ENCODE measurements at regions not wholly inside any gene's neighbourhood (a gene's known extent, or its start where the extent isn't known, plus 50 kb on each side); places are given as distances from the start of the nearest gene placed in this dataset.

GRCh38 chr7:35544028-35544742, 150.8 kb downstream of the HERPUD2 start:
- peak in 1 of 3 donors; percentile 28 for ATAC-seq
- intact Hi-C loops (cut with micrococcal nuclease), result no loop called here
- H3K9me3 Mint-ChIP-seq, result no peaks in the 10 kb centered on the region

DNA sequence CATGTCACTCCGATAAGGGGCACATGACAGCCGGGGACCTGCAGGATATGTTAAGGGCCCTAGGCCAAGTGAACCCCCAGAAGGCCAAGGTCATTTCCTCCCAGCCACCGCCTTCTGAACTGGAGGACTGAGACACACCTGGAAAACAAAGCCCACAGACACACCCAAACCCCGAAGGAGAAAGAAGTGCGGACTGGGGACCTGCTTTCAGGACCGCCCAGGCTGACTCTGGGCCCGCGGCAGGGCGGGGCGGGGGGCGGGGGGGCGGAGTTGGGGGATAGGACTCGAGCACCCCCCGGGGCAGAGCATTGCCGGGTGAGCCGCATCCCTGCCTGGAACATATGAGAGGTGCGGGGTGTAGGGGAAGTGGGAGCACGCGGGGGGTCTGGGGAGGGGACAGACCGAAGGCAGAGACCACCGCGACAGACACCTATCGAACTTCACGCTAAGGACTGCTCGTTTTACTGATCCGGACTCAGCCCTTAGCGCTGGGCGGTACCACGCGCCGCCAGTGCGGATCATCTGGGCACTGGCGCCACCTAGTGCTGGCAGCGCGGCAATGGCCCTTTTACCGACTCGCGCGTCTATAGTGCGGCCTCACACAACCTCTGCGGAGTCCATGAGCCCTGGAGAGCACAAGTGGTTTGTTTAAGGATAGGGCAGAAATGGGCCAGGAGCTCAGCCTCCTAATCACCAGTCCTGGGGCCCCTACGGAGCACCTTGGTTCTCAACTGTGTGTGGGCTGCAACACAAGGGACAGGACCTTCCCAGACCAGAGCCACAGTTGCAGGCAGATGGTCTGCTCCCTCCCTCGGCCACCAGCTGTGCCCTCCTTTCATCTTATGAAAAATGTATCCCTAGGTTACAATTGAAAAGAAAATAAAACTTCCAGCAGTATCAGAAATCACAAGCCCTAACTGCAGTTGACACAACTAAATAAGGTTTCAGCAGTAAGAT, 157.6 kb downstream of the HERPUD2 start:
- peak; percentile 97 to 99 (median 99) for ATAC-seq
- peaks cover 4% of the 10 kb centered on the region for H3K4me1 ChIP-seq (ENCODE audit: control insufficient read depth, insufficient read depth, low read length)
- no peaks in the 10 kb centered on the region for H3K9me3 ChIP-seq (ENCODE audit: control insufficient read depth, insufficient read depth, low read length)
- Mint-ChIP-seq H3K4me3 (peak overlapping the region; percentile 80), H3K4me1 (peaks cover 0 to 4% of the 10 kb centered on the region in 2 donors), H3K27ac (no peak overlapping the region), H3K9me3 (no peaks in the 10 kb centered on the region), H3K36me3 (no peaks in the 10 kb centered on the region), H3K27me3 (ENCODE audit: low read depth in 2 of 2) (peaks cover 8 to 10% of the 10 kb centered on the region in 2 donors)
- no peak overlapping the region for H3K27ac ChIP-seq (ENCODE audit: low read length)
- no peaks in the 10 kb centered on the region for H3K36me3 ChIP-seq (ENCODE audit: control insufficient read depth, insufficient read depth, low read length)
- peak overlapping the region; percentile 20 for H3K4me3 ChIP-seq (ENCODE audit: low read length)
- intact Hi-C loops (cut with micrococcal nuclease), result loop anchor here (1.0 to 5.0 kb wide), 4 partner anchors 112 to 714 kb away; no protein-coding TSS in a partner anchor
- peak; percentile 74 to 88 for DNase-seq
- H3K27me3 ChIP-seq (ENCODE audit: control insufficient read depth, insufficient read depth, low read length), result no peaks in the 10 kb centered on the region
- 7% methylated on average over 38 of the region's 43 CpGs for WGBS (ENCODE audit: insufficient coverage)
- TF ChIP-seq, protein P1, sequence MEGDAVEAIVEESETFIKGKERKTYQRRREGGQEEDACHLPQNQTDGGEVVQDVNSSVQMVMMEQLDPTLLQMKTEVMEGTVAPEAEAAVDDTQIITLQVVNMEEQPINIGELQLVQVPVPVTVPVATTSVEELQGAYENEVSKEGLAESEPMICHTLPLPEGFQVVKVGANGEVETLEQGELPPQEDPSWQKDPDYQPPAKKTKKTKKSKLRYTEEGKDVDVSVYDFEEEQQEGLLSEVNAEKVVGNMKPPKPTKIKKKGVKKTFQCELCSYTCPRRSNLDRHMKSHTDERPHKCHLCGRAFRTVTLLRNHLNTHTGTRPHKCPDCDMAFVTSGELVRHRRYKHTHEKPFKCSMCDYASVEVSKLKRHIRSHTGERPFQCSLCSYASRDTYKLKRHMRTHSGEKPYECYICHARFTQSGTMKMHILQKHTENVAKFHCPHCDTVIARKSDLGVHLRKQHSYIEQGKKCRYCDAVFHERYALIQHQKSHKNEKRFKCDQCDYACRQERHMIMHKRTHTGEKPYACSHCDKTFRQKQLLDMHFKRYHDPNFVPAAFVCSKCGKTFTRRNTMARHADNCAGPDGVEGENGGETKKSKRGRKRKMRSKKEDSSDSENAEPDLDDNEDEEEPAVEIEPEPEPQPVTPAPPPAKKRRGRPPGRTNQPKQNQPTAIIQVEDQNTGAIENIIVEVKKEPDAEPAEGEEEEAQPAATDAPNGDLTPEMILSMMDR (IDR thresholded peaks at IDR 0.05), result peak; percentile 92

More at GRCh38 chr7:35544028-35544742, 150.8 kb downstream of the HERPUD2 start:
- DNase-seq, result no peak
- peaks cover 7% of the 10 kb centered on the region in 2 donors for H3K27me3 Mint-ChIP-seq (ENCODE audit: low read depth in 2 of 2)
- no peak overlapping the region for H3K27ac Mint-ChIP-seq
- no peaks in the 10 kb centered on the region for H3K36me3 Mint-ChIP-seq
- peaks cover 14 to 16% of the 10 kb centered on the region in 2 donors for H3K4me1 Mint-ChIP-seq
- H3K27me3 ChIP-seq (ENCODE audit: control insufficient read depth, insufficient read depth, low read length), result no peaks in the 10 kb centered on the region
- no peaks in the 10 kb centered on the region for H3K36me3 ChIP-seq (ENCODE audit: control insufficient read depth, insufficient read depth, low read length)
- TF ChIP-seq, protein P1 (IDR thresholded peaks at IDR 0.05), result no peak
- H3K4me3 Mint-ChIP-seq, result no peak overlapping the region
- H3K27ac ChIP-seq (ENCODE audit: low read length), result no peak overlapping the region
- 81% methylated on average over 6 of the region's 7 CpGs for WGBS (ENCODE audit: insufficient coverage)
- no peaks in the 10 kb centered on the region for H3K9me3 ChIP-seq (ENCODE audit: control insufficient read depth, insufficient read depth, low read length)
- no peak overlapping the region for H3K4me3 ChIP-seq (ENCODE audit: low read length)
- no peaks in the 10 kb centered on the region for H3K4me1 ChIP-seq (ENCODE audit: control insufficient read depth, insufficient read depth, low read length)

- DNase-seq (no peak), ATAC-seq (no peak)
- peaks cover 10 to 14% of the 10 kb centered on the region in 2 donors for H3K27me3 Mint-ChIP-seq (ENCODE audit: low read depth in 2 of 2)
- no peaks in the 10 kb centered on the region for H3K36me3 Mint-ChIP-seq
- Histone ChIP-seq H3K36me3 (ENCODE audit: control insufficient read depth, insufficient read depth, low read length) (no peaks in the 10 kb centered on the region), H3K4me3 (ENCODE audit: low read length) (no peak overlapping the region), H3K4me1 (ENCODE audit: control insufficient read depth, insufficient read depth, low read length) (peaks cover 4% of the 10 kb centered on the region), H3K27ac (ENCODE audit: low read length) (no peak overlapping the region), H3K27me3 (ENCODE audit: control insufficient read depth, insufficient read depth, low read length) (no peaks in the 10 kb centered on the region), H3K9me3 (ENCODE audit: control insufficient read depth, insufficient read depth, low read length) (no peaks in the 10 kb centered on the region)
- intact Hi-C loops (cut with micrococcal nuclease), result loop anchor here (5.0 kb wide), 2 partner anchors 371 to 464 kb away; no protein-coding TSS in a partner anchor
- peaks cover 0 to 4% of the 10 kb centered on the region in 2 donors for H3K4me1 Mint-ChIP-seq
- WGBS (ENCODE audit: insufficient coverage), result 92% methylated on average over 11 of the region's 11 CpGs
- no peak overlapping the region for H3K27ac Mint-ChIP-seq
- peak overlapping the region; percentile 56 for H3K4me3 Mint-ChIP-seq
- H3K9me3 Mint-ChIP-seq, result no peaks in the 10 kb centered on the region
- TF ChIP-seq, protein P1 (IDR thresholded peaks at IDR 0.05), result no peak
Measured at GRCh38 chr7:35536396-35536826, 158.5 kb downstream of the HERPUD2 start.
